ENCODE measurements at regions not wholly inside any gene's neighbourhood (a gene's known extent, or its start where the extent isn't known, plus 50 kb on each side); places are given as distances from the start of the nearest gene placed in this dataset.

DNA sequence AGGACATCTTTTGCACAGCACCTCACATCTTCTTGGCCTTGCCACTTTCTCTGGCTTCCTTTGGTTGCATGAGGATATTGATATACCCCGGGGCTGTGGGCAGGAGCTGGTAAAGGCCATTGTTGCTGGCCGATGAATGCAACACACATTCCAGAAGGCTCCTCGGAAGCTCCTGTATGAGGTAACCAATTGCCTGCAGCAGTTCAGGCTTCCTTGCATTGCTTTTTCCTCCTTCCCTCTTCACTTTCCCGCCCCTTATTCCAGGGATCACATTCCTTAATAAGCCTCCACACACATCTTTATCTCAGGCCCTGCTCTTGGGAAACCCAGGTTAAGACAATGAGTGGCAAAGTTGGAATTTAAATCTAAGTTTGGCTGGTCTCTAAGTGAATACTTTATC is 505.4 kb upstream of the CLINT1 start:
- no peak for DNase-seq
- Histone ChIP-seq H3K9me3 (ENCODE audit: low read depth) (no peaks in the 10 kb centered on the region), H3K4me2 (ENCODE audit: unreplicated experiment) (no peak overlapping the region), H3K4me3 (no peak overlapping the region), H3K36me3 (ENCODE audit: low read depth) (no peaks in the 10 kb centered on the region), H3K9me2 (ENCODE audit: insufficient read depth) (no peaks in the 10 kb centered on the region), H3K9ac (no peak overlapping the region), H3K4me1 (ENCODE audit: insufficient read depth) (no peaks in the 10 kb centered on the region), H3K27me3 (replicated peaks; ENCODE audit: insufficient read depth) (no peaks in the 10 kb centered on the region), H2AFZ (no peak overlapping the region), H3K27ac (no peak overlapping the region), H3F3A (ENCODE audit: insufficient read depth) (no peaks in the 10 kb centered on the region), H4K20me1 (ENCODE audit: insufficient read depth) (no peaks in the 10 kb centered on the region), H3K79me2 (ENCODE audit: insufficient read depth) (no peaks in the 10 kb centered on the region)
- in situ Hi-C loops (cut with MboI): no loop called here
- TF ChIP-seq EZH2 (IDR thresholded peaks at IDR 0.05; ENCODE audit: insufficient read depth, poor library complexity, severe bottlenecking) (no peak), EZH2phosphoT487 (IDR thresholded peaks at IDR 0.05; ENCODE audit: insufficient read depth, low read depth) (no peak)
- 69 to 72% methylated on average over 4 of the region's 4 CpGs for WGBS, 2 experiments (ENCODE audit: low coverage in 1 of 2, low lambda C conversion rate in 2 of 2, missing lambda C conversion rate in 2 of 2)

DNA sequence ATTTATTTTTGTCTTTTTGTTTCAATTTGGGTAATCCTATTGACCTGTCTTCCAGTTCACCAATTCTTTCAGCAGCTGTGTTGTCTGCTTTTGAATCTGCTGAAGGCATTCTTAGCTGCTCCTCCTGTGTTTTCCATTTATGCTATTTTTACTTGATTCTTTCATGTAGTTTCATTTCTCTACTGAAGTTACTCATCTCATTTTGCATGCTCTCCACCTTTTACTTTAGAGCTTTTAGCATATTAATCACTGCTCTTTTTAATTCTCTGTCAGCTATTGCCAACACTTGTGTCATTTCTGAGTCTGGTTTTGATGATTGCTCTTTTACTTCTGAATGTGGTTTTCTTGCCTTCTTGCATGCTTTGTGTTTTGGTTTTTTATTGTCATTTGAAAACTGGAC is 496.0 kb upstream of the CLINT1 start:
- in situ Hi-C loops (cut with MboI): no loop called here
- no peaks in the 10 kb centered on the region for H3K36me3 ChIP-seq (ENCODE audit: low read depth)
- H3K4me3 ChIP-seq: no peak overlapping the region
- no peaks in the 10 kb centered on the region for H4K20me1 ChIP-seq (ENCODE audit: insufficient read depth)
- DNase-seq: peak; percentile 3
- H3K27ac ChIP-seq: no peak overlapping the region
- no peak overlapping the region for H3K4me2 ChIP-seq (ENCODE audit: unreplicated experiment)
- no peaks in the 10 kb centered on the region for H3K79me2 ChIP-seq (ENCODE audit: insufficient read depth)
- H3K9ac ChIP-seq: no peak overlapping the region
- no peaks in the 10 kb centered on the region for H3K9me3 ChIP-seq (ENCODE audit: low read depth)
- H3F3A ChIP-seq (ENCODE audit: insufficient read depth): peaks cover 9% of the 10 kb centered on the region; the same call in 1 of the 2 replicates
- H3K9me2 ChIP-seq (ENCODE audit: insufficient read depth): no peaks in the 10 kb centered on the region
- no peak overlapping the region for H2AFZ ChIP-seq
- H3K4me1 ChIP-seq (ENCODE audit: insufficient read depth): no peaks in the 10 kb centered on the region
- no peak for TF ChIP-seq EZH2phosphoT487 (IDR thresholded peaks at IDR 0.05; ENCODE audit: insufficient read depth, low read depth)
- no peak for TF ChIP-seq EZH2 (IDR thresholded peaks at IDR 0.05; ENCODE audit: insufficient read depth, poor library complexity, severe bottlenecking)
- no peaks in the 10 kb centered on the region for H3K27me3 ChIP-seq (replicated peaks; ENCODE audit: insufficient read depth)

DNA sequence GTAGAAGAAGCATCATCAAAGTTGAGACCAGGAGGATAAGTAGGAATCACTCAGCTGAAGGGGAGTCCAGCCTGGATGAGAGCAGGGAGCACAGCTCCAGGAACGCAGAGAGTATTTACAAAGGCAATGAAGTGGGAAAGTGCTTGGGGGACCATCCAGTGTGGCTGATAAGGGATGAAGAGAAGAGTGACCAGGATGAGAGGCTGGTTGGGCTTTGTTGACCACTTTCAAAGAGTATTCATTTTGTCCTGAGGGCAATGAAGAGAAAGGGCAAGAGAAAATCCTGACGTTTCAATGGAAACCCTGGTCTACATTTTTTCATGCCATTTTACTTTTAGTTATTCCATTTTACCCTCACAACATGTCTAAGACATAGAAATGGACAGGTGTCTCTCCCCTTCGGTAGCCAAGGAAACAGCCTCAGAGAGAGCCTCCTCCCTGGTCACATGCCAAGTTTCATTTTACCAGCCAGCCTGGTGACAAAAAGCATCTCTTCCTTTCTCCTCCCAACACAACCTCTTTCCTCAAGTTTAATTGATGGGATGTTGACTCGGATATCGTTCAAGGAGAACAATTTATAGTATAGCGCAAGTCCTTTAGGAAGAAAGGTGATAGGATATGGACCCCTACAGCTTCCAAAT is 492.7 kb upstream of the CLINT1 start:
- H4K20me1 ChIP-seq (ENCODE audit: insufficient read depth): no peaks in the 10 kb centered on the region
- H3K36me3 ChIP-seq (ENCODE audit: low read depth): no peaks in the 10 kb centered on the region
- 95 to 96% methylated on average over 6 of the region's 6 CpGs for WGBS, 2 experiments (ENCODE audit: low coverage in 1 of 2, low lambda C conversion rate in 2 of 2, missing lambda C conversion rate in 2 of 2)
- no peaks in the 10 kb centered on the region for H3K9me3 ChIP-seq (ENCODE audit: low read depth)
- no peaks in the 10 kb centered on the region for H3K9me2 ChIP-seq (ENCODE audit: insufficient read depth)
- no peak overlapping the region for H3K4me3 ChIP-seq
- no peak overlapping the region for H2AFZ ChIP-seq
- no peaks in the 10 kb centered on the region for H3K4me1 ChIP-seq (ENCODE audit: insufficient read depth)
- peaks cover 9% of the 10 kb centered on the region; the same call in 1 of the 2 replicates for H3F3A ChIP-seq (ENCODE audit: insufficient read depth)
- H3K27me3 ChIP-seq (replicated peaks; ENCODE audit: insufficient read depth): no peaks in the 10 kb centered on the region
- H3K27ac ChIP-seq: no peak overlapping the region
- H3K79me2 ChIP-seq (ENCODE audit: insufficient read depth): no peaks in the 10 kb centered on the region
- TF ChIP-seq EZH2 (IDR thresholded peaks at IDR 0.05; ENCODE audit: insufficient read depth, poor library complexity, severe bottlenecking) (no peak), EZH2phosphoT487 (IDR thresholded peaks at IDR 0.05; ENCODE audit: insufficient read depth, low read depth) (no peak)
- DNase-seq: no peak
- no peak overlapping the region for H3K9ac ChIP-seq
- in situ Hi-C loops (cut with MboI): no loop called here
- H3K4me2 ChIP-seq (ENCODE audit: unreplicated experiment): no peak overlapping the region

DNA sequence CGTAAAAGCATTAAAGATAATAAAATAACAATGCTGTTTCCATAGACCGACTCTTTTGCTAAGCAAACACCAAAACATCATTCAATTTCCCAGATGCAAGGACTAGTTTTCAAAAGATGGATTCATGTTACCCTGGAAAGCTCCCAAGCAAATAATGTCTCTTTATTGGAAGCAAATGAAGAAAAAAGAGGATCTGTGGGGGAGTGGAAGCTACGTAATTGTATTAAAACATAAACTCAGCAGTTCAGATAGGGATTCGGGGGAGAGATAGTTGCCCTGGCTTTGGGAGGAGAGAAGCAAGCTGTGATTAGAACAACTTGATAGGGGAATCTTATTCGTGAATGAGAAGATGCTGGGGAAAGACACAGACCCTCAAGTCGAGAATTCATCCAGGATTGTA is 491.0 kb upstream of the CLINT1 start:
- H4K20me1 ChIP-seq (ENCODE audit: insufficient read depth): no peaks in the 10 kb centered on the region
- no peak overlapping the region for H3K4me3 ChIP-seq
- H2AFZ ChIP-seq: peak overlapping the region; percentile 28; the same call in 1 of the 2 replicates
- H3K9me3 ChIP-seq (ENCODE audit: low read depth): no peaks in the 10 kb centered on the region
- H3K27ac ChIP-seq: no peak overlapping the region
- H3K36me3 ChIP-seq (ENCODE audit: low read depth): no peaks in the 10 kb centered on the region
- no peak overlapping the region for H3K4me2 ChIP-seq (ENCODE audit: unreplicated experiment)
- H3K9ac ChIP-seq: no peak overlapping the region
- no peak for TF ChIP-seq EZH2 (IDR thresholded peaks at IDR 0.05; ENCODE audit: insufficient read depth, poor library complexity, severe bottlenecking)
- no peak for TF ChIP-seq EZH2phosphoT487 (IDR thresholded peaks at IDR 0.05; ENCODE audit: insufficient read depth, low read depth)
- H3F3A ChIP-seq (ENCODE audit: insufficient read depth): peaks cover 4% of the 10 kb centered on the region; the same call in 1 of the 2 replicates
- H3K4me1 ChIP-seq (ENCODE audit: insufficient read depth): no peaks in the 10 kb centered on the region
- no peaks in the 10 kb centered on the region for H3K27me3 ChIP-seq (replicated peaks; ENCODE audit: insufficient read depth)
- no peaks in the 10 kb centered on the region for H3K9me2 ChIP-seq (ENCODE audit: insufficient read depth)
- 51 to 59% methylated on average over 6 of the region's 6 CpGs for WGBS, 2 experiments (ENCODE audit: low coverage in 1 of 2, low lambda C conversion rate in 2 of 2, missing lambda C conversion rate in 2 of 2)
- no peak for DNase-seq
- H3K79me2 ChIP-seq (ENCODE audit: insufficient read depth): no peaks in the 10 kb centered on the region
- in situ Hi-C loops (cut with MboI): no loop called here

DNA sequence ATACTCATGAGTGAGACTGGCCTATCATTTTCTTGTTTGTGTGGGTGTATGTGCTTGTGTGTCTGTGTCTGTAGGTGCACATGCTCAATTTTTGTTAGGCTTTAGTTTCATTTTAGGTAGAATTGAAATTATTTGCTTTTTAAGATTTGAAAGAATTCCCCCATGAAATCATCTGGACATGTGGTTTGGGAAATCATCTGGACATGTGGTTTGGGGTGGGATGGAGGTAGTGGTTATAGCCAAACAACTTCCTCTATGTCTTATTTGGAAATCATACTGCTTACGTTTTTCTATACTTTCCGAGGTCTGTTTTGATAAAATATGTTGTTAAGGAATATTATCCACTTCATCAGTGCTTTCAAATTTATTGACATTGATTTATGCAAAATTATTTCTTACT is 485.4 kb upstream of the CLINT1 start:
- Histone ChIP-seq H3K79me2 (ENCODE audit: insufficient read depth) (no peaks in the 10 kb centered on the region), H3K27me3 (replicated peaks; ENCODE audit: insufficient read depth) (no peaks in the 10 kb centered on the region), H3K27ac (no peak overlapping the region), H2AFZ (no peak overlapping the region), H3K9me2 (ENCODE audit: insufficient read depth) (no peaks in the 10 kb centered on the region), H3K4me2 (ENCODE audit: unreplicated experiment) (no peak overlapping the region), H3F3A (ENCODE audit: insufficient read depth) (no peaks in the 10 kb centered on the region), H3K4me1 (ENCODE audit: insufficient read depth) (no peaks in the 10 kb centered on the region), H3K36me3 (ENCODE audit: low read depth) (no peaks in the 10 kb centered on the region), H3K9me3 (ENCODE audit: low read depth) (no peaks in the 10 kb centered on the region), H3K9ac (no peak overlapping the region), H4K20me1 (ENCODE audit: insufficient read depth) (no peaks in the 10 kb centered on the region), H3K4me3 (no peak overlapping the region)
- DNase-seq: no peak
- 63 to 70% methylated on average over 2 of the region's 2 CpGs for WGBS, 2 experiments (ENCODE audit: low coverage in 1 of 2, low lambda C conversion rate in 2 of 2, missing lambda C conversion rate in 2 of 2)
- TF ChIP-seq EZH2 (IDR thresholded peaks at IDR 0.05; ENCODE audit: insufficient read depth, poor library complexity, severe bottlenecking) (no peak), EZH2phosphoT487 (IDR thresholded peaks at IDR 0.05; ENCODE audit: insufficient read depth, low read depth) (no peak)
- in situ Hi-C loops (cut with MboI): no loop called here

Data from GM23248 (cell line).